ENCODE measurements at regions not wholly inside any gene's neighbourhood (a gene's known extent, or its start where the extent isn't known, plus 50 kb on each side); places are given as distances from the start of the nearest gene placed in this dataset.

DNA sequence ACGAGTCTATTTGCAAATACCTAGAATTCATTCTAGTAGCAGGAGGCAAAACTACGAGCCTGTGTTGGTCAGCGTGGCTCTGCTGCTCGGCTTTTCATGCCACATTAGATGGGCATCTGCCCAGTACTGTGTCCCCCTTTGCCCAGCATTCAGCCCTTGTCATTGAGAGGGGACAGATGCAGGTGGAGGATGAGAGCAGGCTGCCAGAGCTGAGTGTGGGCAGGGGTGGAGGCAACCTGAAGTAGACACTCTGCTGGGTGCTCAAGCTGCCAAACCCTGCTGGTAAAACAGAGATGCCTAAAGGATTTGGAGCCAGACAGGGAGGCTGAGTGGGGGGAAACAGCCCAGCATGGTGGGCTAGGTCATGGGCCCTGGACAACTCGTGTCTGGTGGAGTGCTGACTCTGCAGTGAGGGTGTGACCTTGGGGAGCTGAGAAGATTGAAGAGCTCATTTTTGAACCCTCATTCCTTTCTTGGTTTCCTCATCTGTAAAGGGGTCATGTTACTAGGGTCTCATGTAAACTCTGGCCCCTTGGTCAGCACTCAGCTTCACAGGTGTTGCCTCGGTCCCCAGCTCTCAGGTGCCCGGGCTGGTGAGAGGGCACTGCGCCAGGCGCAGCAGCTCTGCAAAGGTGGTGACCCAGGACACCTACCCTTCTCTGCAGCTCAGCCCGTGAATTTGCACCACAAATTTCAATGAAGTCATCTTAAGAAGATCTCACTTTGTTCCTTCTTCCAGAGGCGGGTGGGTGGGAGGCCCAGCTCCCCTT is 64.2 kb upstream of the BHLHE23 start:
- Mint-ChIP-seq H3K9me3 (no peaks in the 10 kb centered on the region), H3K27ac (ENCODE audit: low read depth) (no peak overlapping the region), H3K27me3 (peaks cover 69% of the 10 kb centered on the region), H3K36me3 (ENCODE audit: insufficient read depth) (no peaks in the 10 kb centered on the region), H3K4me3 (no peak overlapping the region), H3K4me1 (no peaks in the 10 kb centered on the region)
- no peak for DNase-seq (ENCODE audit: low spot score in 2 of 2)
- ATAC-seq (replicated peaks; ENCODE audit: extremely low read depth, poor library complexity, severe bottlenecking), result no peak

GRCh38 chr20:63070301-63070625 is 63.5 kb upstream of the BHLHE23 start:
- Mint-ChIP-seq H3K9me3 (no peaks in the 10 kb centered on the region), H3K27ac (ENCODE audit: low read depth) (no peak overlapping the region), H3K27me3 (peaks cover 62% of the 10 kb centered on the region), H3K4me3 (no peak overlapping the region), H3K4me1 (no peaks in the 10 kb centered on the region), H3K36me3 (ENCODE audit: insufficient read depth) (no peaks in the 10 kb centered on the region)
- ATAC-seq (replicated peaks; ENCODE audit: extremely low read depth, poor library complexity, severe bottlenecking) (no peak), DNase-seq (ENCODE audit: low spot score in 2 of 2) (no peak)

DNA sequence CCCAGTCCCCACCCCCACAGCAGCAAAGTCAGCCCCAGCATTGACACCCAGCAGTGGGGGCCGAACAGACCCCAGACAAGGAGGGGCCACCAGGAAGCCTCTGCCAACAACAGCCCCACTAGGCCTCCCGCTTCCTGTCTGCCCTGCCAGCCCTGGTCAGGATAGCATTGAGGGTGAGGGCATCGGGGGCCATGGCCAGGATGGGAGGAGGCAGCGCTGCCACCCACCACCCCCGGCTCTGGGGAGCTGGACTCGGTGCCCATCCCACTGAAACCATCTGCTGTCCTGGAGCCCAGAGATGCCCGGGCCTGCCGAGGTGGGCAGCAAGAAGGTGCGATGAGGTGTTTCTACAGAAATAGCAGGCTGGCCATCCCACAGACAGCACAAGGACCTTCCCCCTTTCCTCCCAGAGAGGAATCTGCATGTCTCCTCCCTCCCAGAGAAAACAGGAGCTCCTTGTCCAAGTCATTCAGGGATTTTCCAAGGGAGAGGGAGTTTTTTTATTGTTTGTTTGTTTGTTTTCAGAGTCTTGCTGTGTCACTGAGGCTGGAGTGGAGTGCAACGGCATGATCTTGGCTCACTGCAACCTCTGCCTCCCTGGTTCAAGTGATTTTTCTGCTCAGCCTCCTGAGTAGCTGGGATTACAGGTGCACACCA is 62.1 kb upstream of the BHLHE23 start:
- Mint-ChIP-seq H3K27me3 (peaks cover 58% of the 10 kb centered on the region), H3K4me3 (no peak overlapping the region)

GRCh38 chr20:63067721-63068560 is 61.2 kb upstream of the BHLHE23 start:
- H3K27me3 Mint-ChIP-seq, result peaks cover 58% of the 10 kb centered on the region
- H3K36me3 Mint-ChIP-seq (ENCODE audit: insufficient read depth), result no peaks in the 10 kb centered on the region
- H3K27ac Mint-ChIP-seq (ENCODE audit: low read depth), result no peak overlapping the region
- no peak overlapping the region for H3K4me3 Mint-ChIP-seq
- H3K9me3 Mint-ChIP-seq, result no peaks in the 10 kb centered on the region
- DNase-seq (ENCODE audit: low spot score in 2 of 2) (no peak), ATAC-seq (replicated peaks; ENCODE audit: extremely low read depth, poor library complexity, severe bottlenecking) (no peak)
- H3K4me1 Mint-ChIP-seq, result no peaks in the 10 kb centered on the region

More for the DNA sequence above, 62.1 kb upstream of the BHLHE23 start:
- Mint-ChIP-seq H3K27ac (ENCODE audit: low read depth) (no peak overlapping the region), H3K9me3 (no peaks in the 10 kb centered on the region), H3K4me1 (no peaks in the 10 kb centered on the region), H3K36me3 (ENCODE audit: insufficient read depth) (no peaks in the 10 kb centered on the region)
- no peak for ATAC-seq (replicated peaks; ENCODE audit: extremely low read depth, poor library complexity, severe bottlenecking)
- DNase-seq (ENCODE audit: low spot score in 2 of 2), result no peak

DNA sequence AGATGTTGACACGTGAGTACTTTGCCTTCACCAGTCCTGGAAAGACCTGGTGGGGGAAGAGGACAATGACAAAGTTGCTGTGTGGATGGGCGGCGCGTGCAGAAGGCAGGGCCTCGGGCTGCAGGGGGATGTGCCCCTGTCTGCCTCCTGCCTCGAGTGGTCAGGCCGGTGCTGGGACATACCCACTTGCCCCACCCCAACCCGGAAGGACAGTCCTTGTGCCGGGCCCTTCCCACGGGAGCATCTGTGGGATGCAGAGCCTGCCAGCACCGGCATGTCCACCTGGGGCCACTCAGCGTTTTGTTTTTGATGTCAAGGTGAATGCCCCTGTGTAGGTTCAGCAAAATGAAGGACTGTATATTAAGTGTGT is 60.5 kb upstream of the BHLHE23 start:
- H3K36me3 Mint-ChIP-seq (ENCODE audit: insufficient read depth), result no peaks in the 10 kb centered on the region
- H3K4me1 Mint-ChIP-seq, result no peaks in the 10 kb centered on the region
- ATAC-seq (replicated peaks; ENCODE audit: extremely low read depth, poor library complexity, severe bottlenecking), result no peak
- no peaks in the 10 kb centered on the region for H3K9me3 Mint-ChIP-seq
- no peak for DNase-seq (ENCODE audit: low spot score in 2 of 2)
- H3K4me3 Mint-ChIP-seq, result no peak overlapping the region
- peaks cover 52% of the 10 kb centered on the region for H3K27me3 Mint-ChIP-seq
- no peak overlapping the region for H3K27ac Mint-ChIP-seq (ENCODE audit: low read depth)

GRCh38 chr20:63066506-63067265 is 59.9 kb upstream of the BHLHE23 start:
- DNase-seq (ENCODE audit: low spot score in 2 of 2) (no peak), ATAC-seq (replicated peaks; ENCODE audit: extremely low read depth, poor library complexity, severe bottlenecking) (no peak)
- H3K27ac Mint-ChIP-seq (ENCODE audit: low read depth), result no peak overlapping the region
- H3K36me3 Mint-ChIP-seq (ENCODE audit: insufficient read depth), result no peaks in the 10 kb centered on the region
- H3K27me3 Mint-ChIP-seq, result peaks cover 54% of the 10 kb centered on the region
- no peaks in the 10 kb centered on the region for H3K4me1 Mint-ChIP-seq
- H3K4me3 Mint-ChIP-seq, result no peak overlapping the region
- no peaks in the 10 kb centered on the region for H3K9me3 Mint-ChIP-seq

DNA sequence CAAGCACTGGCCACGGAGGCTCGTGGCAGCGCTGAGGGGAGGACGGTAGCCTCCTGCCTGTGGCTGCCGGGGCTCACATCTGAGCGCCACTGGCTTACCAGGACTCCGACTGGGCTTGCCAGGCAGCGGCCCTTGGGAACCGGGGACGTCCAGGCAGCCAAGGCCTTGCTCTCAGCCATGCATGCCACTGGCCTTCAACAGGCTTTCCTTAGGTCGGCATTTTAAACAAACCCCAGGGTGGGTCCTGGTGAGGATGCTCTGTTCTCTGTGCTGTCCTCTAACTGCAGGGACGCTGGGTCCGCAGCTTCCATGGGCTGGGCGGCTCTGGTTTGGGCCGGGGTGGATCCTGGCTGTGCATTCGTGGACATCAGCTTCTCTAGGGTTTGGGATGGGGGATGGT is 59.1 kb upstream of the BHLHE23 start:
- H3K36me3 Mint-ChIP-seq (ENCODE audit: insufficient read depth), result no peaks in the 10 kb centered on the region
- H3K4me1 Mint-ChIP-seq, result no peaks in the 10 kb centered on the region
- no peaks in the 10 kb centered on the region for H3K9me3 Mint-ChIP-seq
- no peak for ATAC-seq (replicated peaks; ENCODE audit: extremely low read depth, poor library complexity, severe bottlenecking)
- no peak for DNase-seq (ENCODE audit: low spot score in 2 of 2)
- peaks cover 54% of the 10 kb centered on the region for H3K27me3 Mint-ChIP-seq
- H3K27ac Mint-ChIP-seq (ENCODE audit: low read depth), result no peak overlapping the region
- no peak overlapping the region for H3K4me3 Mint-ChIP-seq

- Mint-ChIP-seq H3K4me1 (no peaks in the 10 kb centered on the region), H3K4me3 (no peak overlapping the region), H3K27ac (ENCODE audit: low read depth) (no peak overlapping the region), H3K9me3 (no peaks in the 10 kb centered on the region), H3K27me3 (peaks cover 46% of the 10 kb centered on the region), H3K36me3 (ENCODE audit: insufficient read depth) (no peaks in the 10 kb centered on the region)
- no peak for ATAC-seq (replicated peaks; ENCODE audit: extremely low read depth, poor library complexity, severe bottlenecking)
- no peak for DNase-seq (ENCODE audit: low spot score in 2 of 2)
These were observed 58.3 kb upstream of the BHLHE23 start for GRCh38 chr20:63064745-63065711.

DNA sequence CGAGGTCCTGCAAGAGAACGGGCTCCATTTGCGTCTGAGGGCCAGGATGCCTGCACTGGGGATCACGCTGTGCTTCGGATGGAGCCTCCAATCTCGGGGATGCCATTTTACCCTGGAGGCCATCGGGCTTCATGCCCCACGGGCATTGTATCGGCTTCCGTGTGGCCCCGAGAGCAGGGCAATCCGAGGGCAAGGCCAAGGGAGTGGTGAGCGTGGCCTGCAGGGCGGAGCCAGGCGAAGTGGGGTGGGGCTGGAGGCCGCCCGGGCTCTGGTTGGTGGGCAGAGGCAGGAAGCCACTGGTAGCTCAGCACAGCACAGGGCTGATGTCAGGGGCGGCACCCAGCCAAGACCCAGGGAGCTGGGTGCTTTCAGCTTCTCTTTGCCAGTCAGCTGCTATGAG is 57.5 kb upstream of the BHLHE23 start:
- Mint-ChIP-seq H3K36me3 (ENCODE audit: insufficient read depth) (no peaks in the 10 kb centered on the region), H3K4me3 (no peak overlapping the region)
- DNase-seq (ENCODE audit: low spot score in 2 of 2), result no peak

GRCh38 chr20:63062188-63063140 is 55.7 kb upstream of the BHLHE23 start:
- DNase-seq (ENCODE audit: low spot score in 2 of 2) (no peak), ATAC-seq (replicated peaks; ENCODE audit: extremely low read depth, poor library complexity, severe bottlenecking) (no peak)
- Mint-ChIP-seq H3K9me3 (no peaks in the 10 kb centered on the region), H3K4me3 (no peak overlapping the region), H3K27ac (ENCODE audit: low read depth) (no peak overlapping the region), H3K36me3 (ENCODE audit: insufficient read depth) (no peaks in the 10 kb centered on the region), H3K27me3 (peaks cover 31% of the 10 kb centered on the region), H3K4me1 (no peaks in the 10 kb centered on the region)

More for the DNA sequence above, 57.5 kb upstream of the BHLHE23 start:
- ATAC-seq (replicated peaks; ENCODE audit: extremely low read depth, poor library complexity, severe bottlenecking), result no peak
- peaks cover 42% of the 10 kb centered on the region for H3K27me3 Mint-ChIP-seq
- no peaks in the 10 kb centered on the region for H3K4me1 Mint-ChIP-seq
- no peak overlapping the region for H3K27ac Mint-ChIP-seq (ENCODE audit: low read depth)
- no peaks in the 10 kb centered on the region for H3K9me3 Mint-ChIP-seq

- Mint-ChIP-seq H3K4me1 (no peaks in the 10 kb centered on the region), H3K9me3 (no peaks in the 10 kb centered on the region), H3K27me3 (peaks cover 24% of the 10 kb centered on the region), H3K36me3 (ENCODE audit: insufficient read depth) (no peaks in the 10 kb centered on the region), H3K27ac (ENCODE audit: low read depth) (no peak overlapping the region), H3K4me3 (no peak overlapping the region)
- DNase-seq (ENCODE audit: low spot score in 2 of 2), result no peak
- ATAC-seq (replicated peaks; ENCODE audit: extremely low read depth, poor library complexity, severe bottlenecking), result no peak
These were observed 55.0 kb upstream of the BHLHE23 start for GRCh38 chr20:63061771-63062100.
